ENCODE measurements at regions not wholly inside any gene's neighbourhood (a gene's known extent, or its start where the extent isn't known, plus 50 kb on each side); places are given as distances from the start of the nearest gene placed in this dataset.
"Not testable (repeated sequence)": the region's sequence is repeated elsewhere in the genome, so short reads cannot be mapped to it uniquely, and the experiment has no call there.

- DNase-seq = no peak
Measured at GRCh38 chr4:138790706-138791340, 224.8 kb upstream of the NOCT start.

- DNase-seq = no peak
Measured at GRCh38 chr4:138789796-138790195, 225.8 kb upstream of the NOCT start.

- no peak for DNase-seq
Measured at GRCh38 chr4:138788857-138789256, 226.7 kb upstream of the NOCT start.

- DNase-seq = no peak
Measured at GRCh38 chr4:138788267-138788790, 227.3 kb upstream of the NOCT start.

- DNase-seq = not testable (repeated sequence)
Measured at GRCh38 chr4:138779761-138780160, 235.8 kb upstream of the NOCT start.

- no peak for DNase-seq
Measured at GRCh38 chr4:138775890-138776289, 239.7 kb upstream of the NOCT start.

GRCh38 chr4:138775489-138775888, 240.1 kb upstream of the NOCT start:
- DNase-seq = no peak

- DNase-seq = no peak
Measured at GRCh38 chr4:138774940-138775339, 240.6 kb upstream of the NOCT start.

- DNase-seq = not testable (repeated sequence)
Measured at GRCh38 chr4:138774125-138774524, 241.5 kb upstream of the NOCT start.

- no peak for DNase-seq
Measured at GRCh38 chr4:138773321-138773720, 242.3 kb upstream of the NOCT start.

- no peak for DNase-seq
Measured at GRCh38 chr4:138772366-138772765, 243.2 kb upstream of the NOCT start.

GRCh38 chr4:138770818-138771217, 244.8 kb upstream of the NOCT start:
- DNase-seq = no peak

GRCh38 chr4:138766332-138766731, 249.2 kb upstream of the NOCT start:
- DNase-seq = no peak

- no peak for DNase-seq
Measured at GRCh38 chr4:138765442-138765841, 250.1 kb upstream of the NOCT start.

- DNase-seq = no peak
Measured at GRCh38 chr4:138761638-138762220, 253.9 kb upstream of the NOCT start.

GRCh38 chr4:138759554-138759902, 256.1 kb upstream of the NOCT start:
- no peak for DNase-seq

- DNase-seq = no peak
Measured at GRCh38 chr4:138758876-138759553, 256.6 kb upstream of the NOCT start.

- no peak for DNase-seq
Measured at GRCh38 chr4:138758196-138758595, 257.4 kb upstream of the NOCT start.

- DNase-seq = no peak
Measured at GRCh38 chr4:138757432-138757831, 258.1 kb upstream of the NOCT start.

GRCh38 chr4:138756519-138756918, 259.1 kb upstream of the NOCT start:
- DNase-seq = no peak

GRCh38 chr4:138751309-138751708, 264.3 kb upstream of the NOCT start:
- DNase-seq = no peak

- no peak for DNase-seq
Measured at GRCh38 chr4:138749303-138749702, 266.3 kb upstream of the NOCT start.

GRCh38 chr4:138741766-138742377, 273.7 kb upstream of the NOCT start:
- DNase-seq = no peak

All from amniotic stem cell (primary cell).